ELR (cell line): ENCODE measurements at regions not wholly inside any gene's neighbourhood (a gene's known extent, or its start where the extent isn't known, plus 50 kb on each side); places are given as distances from the start of the nearest gene placed in this dataset.
"Not testable (repeated sequence)": the region's sequence is repeated elsewhere in the genome, so short reads cannot be mapped to it uniquely, and the experiment has no call there.

ENCODE experiments used
- DNase-seq: peaks from one replicate; pipeline ENCODE4 v3.0.0-alpha.2; 2015; ENCODE audit warnings: low read depth

- no peak for DNase-seq
These were observed 762.7 kb upstream of the TMEFF2 start for GRCh38 chr2:192957425-192957824.

DNA sequence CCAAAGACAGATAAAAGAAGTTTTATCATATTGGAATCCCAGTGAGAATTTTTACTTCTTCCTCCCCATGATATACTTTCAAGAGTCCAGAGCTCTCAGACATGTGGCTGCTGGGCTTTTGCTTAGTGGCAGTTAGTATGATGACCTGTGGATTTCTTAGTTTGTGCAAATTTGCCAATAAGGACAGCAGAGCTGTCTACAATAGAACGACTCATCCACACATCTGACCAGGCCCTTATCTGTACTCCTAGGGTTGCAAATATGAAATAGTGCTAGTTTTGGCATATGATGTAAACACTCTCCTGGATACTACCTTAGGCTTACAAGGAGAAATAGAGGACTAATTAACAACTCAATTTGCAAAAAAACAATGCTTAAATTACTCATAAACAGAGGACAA is 758.4 kb upstream of the TMEFF2 start:
- no peak for DNase-seq

- DNase-seq, result no peak
These were observed 757.5 kb upstream of the TMEFF2 start for GRCh38 chr2:192952245-192952644.

DNA sequence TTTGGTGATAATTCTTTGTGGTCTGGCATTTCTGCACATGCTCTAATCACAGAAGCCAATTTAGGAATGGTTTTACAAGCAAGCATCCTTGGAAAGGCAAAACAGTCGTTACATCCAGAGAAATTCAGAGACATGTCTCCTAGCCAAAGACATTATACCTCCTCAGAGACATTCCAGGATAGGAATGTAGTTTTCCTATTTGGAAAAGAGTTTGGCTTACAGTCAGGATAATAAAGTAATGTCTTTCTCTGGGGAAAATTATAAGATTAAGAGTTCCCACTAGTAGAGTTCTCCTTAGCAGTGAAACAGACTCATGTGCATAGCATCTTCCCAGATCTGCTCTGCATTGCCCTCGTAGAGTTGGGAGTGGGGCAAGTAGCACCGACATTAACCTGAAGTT is 753.6 kb upstream of the TMEFF2 start:
- DNase-seq, result no peak

GRCh38 chr2:192947352-192947751 is 752.6 kb upstream of the TMEFF2 start:
- DNase-seq, result no peak

DNA sequence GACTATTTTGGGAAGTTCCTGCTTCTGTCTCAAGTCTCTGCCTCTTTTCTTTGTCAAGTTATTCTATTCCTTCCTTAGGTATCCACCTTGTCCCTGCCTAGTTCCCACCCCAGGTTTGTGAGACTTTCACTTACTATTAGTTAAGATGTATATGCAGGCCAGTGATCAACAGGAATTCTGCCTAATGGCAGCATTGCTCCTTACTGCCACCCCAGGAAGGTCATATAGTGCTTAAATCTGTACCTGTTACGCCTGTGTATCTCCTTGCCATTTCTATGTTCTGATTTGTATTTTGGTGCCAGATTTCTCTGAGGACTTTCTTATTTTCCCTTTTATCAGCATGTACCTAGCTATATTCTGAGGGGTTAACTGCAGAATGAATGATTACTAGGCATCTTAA is 746.0 kb upstream of the TMEFF2 start:
- no peak for DNase-seq

- DNase-seq, result no peak
These were observed 737.6 kb upstream of the TMEFF2 start for GRCh38 chr2:192932376-192932775.

DNA sequence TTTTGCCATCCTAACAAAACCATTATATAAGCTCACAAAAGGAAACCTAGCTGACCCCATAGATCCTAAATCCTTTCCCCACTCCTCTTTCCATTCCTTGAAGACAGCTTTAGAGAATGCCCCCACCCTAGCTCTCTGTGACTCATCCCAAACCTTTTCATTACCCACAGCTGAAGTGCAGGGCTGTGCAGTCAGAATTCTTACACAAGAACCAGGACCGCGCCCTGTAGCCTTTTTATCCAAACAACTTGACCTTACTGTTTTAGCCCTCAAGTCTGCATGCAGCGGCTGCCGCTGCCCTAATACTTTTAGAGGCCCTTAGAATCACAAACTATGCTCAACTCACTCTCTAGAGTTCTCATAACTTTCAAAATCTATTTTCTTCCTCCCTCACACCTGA is 726.9 kb upstream of the TMEFF2 start:
- DNase-seq, result peak; percentile 3

DNA sequence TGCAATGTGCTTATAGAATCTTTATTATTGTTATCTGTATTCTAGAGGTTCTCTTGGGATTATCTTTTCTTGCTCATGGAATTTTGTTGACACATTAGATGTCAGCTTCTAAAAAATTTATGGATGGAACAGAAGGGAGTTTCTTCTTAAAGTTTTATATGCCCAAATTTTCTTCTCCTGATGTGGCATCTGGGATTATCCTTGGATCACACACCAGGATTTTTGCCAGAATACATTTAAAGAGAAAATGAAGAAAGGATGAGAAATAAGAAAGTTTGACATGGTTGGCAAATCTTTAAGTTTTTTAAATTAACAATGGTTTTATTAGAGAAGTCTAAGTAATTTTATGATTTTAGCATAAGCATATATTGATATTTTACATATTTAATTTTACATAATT is 706.7 kb upstream of the TMEFF2 start:
- DNase-seq, result no peak

- DNase-seq, result no peak
These were observed 704.7 kb upstream of the TMEFF2 start for GRCh38 chr2:192899466-192899865.

DNA sequence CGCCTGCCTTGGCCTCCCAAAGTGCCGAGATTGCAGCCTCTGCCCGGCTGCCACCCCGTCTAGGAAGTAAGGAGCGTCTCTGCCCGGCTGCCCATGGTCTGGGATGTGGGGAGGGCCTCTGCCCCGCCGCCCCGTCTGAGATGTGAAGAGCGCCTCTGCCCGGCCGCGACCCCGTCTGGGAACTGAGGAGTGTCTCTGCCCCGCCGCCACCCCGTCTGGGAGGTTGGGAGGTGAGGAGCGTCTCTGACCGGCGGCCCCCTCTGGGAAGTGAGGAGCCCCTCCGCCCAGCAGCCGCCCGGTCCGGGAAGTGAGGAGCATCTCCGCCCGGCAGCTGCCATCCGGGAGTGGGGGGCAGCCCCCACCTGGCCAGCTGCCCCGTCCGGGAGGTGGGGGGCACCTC is 699.2 kb upstream of the TMEFF2 start:
- not testable (repeated sequence) for DNase-seq

DNA sequence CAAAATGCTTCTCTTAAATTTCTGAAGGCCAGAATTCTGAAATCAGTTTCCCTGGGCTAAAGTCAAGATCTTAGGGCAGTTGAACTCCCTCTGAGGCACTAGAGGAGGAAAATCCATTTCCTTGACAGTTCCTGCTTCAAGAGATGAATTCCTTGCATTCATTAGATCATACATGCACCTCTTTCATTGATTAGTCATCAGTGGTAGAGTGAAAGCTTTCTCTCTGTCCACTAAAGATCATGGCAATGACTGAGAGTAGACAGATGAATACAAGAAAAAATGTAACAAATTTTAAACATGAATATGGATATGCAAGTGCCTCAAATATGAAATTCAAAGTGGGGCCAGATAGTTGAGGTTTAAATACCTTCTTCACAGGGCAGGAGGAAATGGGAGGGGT is 693.4 kb upstream of the TMEFF2 start:
- peak; percentile 53 for DNase-seq

DNA sequence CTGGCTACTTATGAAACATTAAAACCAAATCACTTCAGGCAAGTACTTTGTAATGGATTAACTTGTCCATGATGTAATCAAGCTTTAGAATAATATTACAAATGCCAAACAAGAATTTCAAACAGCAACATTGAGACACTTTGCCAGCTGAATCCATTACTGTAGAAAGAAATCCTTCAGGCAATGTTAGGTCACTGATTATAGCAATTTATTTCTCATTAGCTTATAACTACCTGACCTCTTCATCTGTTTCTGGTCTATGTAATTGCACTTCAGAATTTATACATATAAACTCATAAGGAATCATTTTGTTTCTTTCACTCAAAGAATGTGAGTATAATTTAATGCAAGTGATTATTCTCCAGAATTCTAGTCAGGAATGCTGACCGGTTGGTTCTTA is 692.6 kb upstream of the TMEFF2 start:
- DNase-seq, result no peak

GRCh38 chr2:192886636-192887035 is 691.9 kb upstream of the TMEFF2 start:
- DNase-seq, result peak; percentile 58

DNA sequence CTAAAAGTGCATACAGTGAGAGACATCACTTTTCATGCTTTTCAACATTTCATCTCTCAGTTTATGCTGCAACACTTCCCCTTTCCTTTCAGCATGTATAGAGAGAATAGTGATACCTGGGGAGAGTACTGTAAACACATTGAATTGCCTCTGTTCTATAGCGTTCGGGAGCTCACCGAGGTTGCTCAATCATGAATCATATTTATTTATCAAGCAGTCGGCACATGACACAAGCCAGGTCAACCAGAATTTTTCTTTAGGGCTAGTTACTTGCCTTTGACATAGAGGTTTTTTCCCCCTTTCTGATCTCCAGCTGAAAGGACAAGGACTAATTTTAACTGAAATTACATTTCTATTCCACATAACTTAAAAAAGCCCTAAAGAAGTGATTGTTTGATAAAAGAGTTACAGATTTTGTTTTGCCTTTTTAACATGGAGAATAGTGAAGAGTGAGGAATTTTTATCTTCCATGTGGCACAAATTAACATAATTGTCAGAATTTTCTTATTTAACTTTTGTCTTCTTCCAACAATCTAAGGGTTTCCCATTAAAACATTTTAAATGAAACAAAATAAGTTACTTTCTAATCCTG is 690.9 kb upstream of the TMEFF2 start:
- DNase-seq, result peak; percentile 62

DNA sequence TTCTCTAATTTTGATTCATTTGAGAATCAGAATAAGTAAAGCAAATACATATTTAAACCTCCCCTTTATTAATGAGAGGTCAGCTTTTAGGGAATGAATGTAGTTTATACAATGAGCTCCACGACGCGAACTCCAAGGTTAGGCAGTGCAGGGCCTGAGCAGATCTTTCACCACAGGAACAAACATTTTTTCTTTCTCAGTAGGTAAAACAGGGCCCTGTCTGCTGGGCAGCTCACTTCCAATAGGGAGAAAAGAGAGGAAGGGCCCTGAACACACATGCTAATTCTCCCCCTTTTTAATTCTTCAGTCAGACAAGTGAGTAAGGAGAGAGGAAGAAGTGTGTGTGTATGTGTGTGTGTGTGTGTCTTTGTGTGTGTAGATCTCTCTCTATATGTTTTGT is 682.4 kb upstream of the TMEFF2 start:
- DNase-seq, result no peak

DNA sequence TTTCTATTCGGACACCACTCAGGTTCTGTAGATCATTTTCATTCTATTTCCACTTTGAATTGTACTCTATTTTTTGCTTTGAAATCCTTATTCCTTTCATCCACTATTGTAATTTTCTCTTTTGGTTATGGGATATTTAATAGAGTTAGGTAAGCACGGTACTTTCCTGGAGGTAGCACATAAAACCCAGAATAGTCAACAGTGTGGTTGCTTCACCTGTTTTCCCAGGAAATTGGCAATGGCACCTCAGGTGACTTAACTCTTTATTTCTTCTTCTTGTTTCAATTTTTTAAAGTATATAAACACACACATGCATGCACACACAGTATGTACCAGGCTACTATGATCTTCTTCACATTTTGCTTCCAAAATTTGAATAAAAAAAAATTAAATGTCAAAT is 682.0 kb upstream of the TMEFF2 start:
- no peak for DNase-seq

DNA sequence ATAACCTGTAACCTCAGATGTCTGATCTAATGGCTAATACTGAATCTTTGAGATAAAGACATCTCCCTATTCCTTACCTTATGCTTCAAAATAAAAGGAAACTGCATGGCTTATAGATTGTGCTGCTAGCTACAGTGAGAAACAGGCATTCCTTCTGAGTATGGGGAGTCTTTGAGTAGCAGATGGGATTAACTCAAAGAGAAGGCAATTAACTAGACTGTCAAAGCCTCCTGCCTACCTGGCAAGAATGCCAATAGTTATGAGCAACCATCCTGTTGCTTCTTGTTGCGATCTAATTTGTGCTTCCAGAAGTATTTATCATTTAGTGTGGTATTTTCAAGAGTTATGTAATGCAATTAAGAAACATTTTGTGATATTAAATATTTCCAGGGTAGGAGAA is 660.0 kb upstream of the TMEFF2 start:
- no peak for DNase-seq

DNA sequence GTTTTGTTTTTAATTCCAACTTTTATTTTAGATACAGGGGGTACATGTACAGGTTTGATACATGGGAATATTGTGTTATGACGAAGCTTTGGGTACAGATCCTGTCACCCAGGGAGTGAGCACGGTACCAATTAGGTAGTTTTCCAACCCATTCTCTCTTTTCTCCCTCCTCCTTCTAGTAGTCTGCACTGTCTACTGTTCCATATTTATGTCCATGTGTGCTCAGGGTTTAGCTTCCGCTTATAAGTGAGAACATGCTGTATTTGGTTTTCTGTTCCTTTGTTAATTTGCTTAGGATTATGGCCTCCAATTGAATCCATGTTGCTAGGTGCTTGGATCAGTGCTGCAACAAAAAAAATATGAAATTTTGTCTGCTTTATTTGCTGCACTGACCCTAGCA is 659.3 kb upstream of the TMEFF2 start:
- DNase-seq, result no peak

DNA sequence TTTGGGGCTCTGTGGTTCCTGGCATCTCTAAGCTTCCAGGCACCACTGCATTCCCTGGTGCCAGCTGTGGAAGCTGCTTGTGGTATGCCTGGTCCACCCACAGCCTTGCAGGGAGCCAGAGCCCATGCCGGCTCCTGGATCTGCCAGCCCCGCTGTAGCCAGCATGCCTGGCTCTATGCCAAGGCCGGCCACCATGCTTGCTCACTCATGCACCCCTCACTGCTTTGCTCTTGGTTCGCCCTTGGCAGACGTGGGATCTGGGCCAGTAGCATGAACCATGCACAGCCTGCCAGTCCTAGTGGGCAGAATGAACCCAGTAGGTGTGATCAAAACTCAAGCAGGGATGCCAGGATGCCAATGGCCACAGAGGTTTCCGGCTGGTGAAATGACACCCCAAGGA is 634.2 kb upstream of the TMEFF2 start:
- DNase-seq, result no peak

GRCh38 chr2:192828175-192828574 is 633.4 kb upstream of the TMEFF2 start:
- DNase-seq, result no peak

DNA sequence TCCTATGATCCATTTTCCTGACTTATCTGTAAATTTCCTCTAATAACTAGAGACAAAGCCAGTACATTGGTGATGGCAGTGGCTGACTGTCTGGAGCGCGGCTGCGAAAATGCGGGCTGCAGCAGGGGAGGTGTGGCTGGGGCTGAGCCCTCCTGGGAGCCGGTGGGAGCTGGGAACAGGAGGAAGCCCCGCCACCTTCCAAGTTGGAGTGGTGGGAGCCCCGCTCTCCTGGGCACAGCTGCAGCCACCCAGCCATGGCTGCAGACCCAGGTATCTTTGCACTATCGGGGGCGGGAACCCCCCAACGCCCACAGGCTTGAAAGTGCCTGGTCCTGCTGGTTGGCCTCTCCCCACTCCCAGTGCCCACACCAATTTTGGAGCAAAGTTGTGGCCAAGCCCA is 633.0 kb upstream of the TMEFF2 start:
- DNase-seq, result no peak

DNA sequence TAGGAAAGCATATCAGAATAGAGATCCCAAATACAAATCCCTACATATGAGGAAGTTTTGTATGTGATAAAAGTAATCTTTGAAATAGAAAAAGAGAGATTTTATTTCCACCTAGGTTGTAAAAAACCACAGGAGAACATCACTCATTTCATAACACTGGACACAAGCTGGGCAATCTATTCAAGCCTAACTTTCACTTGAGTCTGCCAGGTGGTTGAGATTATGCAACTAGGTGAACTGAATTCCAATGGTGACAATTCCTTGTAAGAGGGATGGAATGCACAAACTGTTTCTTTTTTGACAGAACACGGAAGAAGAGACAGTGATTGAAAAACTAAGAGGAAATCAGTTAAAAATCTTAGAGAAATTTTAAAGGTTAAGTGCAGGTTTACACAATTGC is 619.6 kb upstream of the TMEFF2 start:
- DNase-seq, result no peak

DNA sequence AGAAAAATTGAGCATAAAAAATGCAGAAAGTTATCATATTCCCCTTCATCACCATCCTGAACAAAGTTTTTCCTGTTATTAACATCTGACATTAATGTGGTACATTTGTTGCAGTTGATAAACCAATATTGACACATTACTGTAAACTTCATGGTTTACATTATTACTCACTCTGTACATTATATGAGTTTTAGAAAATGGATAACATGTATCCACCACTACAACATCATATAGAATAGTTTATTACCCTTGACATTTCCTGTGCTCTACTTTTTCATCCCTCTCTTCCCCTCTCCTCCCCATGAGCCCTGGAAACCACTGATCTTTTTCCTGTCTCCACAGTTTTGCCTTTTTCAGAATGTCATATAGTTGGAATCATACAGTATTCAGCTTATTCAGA is 618.6 kb upstream of the TMEFF2 start:
- no peak for DNase-seq

- no peak for DNase-seq
These were observed 614.4 kb upstream of the TMEFF2 start for GRCh38 chr2:192809173-192809572.
